Mesenchymal stem cell (in vitro differentiated cells and primary cell): ENCODE measurements at regions not wholly inside any gene's neighbourhood (a gene's known extent, or its start where the extent isn't known, plus 50 kb on each side); places are given as distances from the start of the nearest gene placed in this dataset.

Experiments used
- DNase-seq: peaks from one replicate; pipeline ENCODE4 v3.0.0-alpha.2; 2013
- H2AFZ ChIP-seq: one replicate; pipeline ENCODE4 v1.6.1; 2013; ENCODE audit warnings: low read depth, mild to moderate bottlenecking, control low read depth, inconsistent platforms, low read length, moderate library complexity
- H2AK5ac ChIP-seq: 2 replicates; pipeline ENCODE4 v1.6.1; 2013; ENCODE audit warnings: low read length, moderate library complexity, mild to moderate bottlenecking, inconsistent platforms; ENCODE audit not compliant: severe bottlenecking
- H2BK120ac ChIP-seq: one replicate; pipeline ENCODE4 v1.6.1; 2013; ENCODE audit warnings: low read depth, mild to moderate bottlenecking, inconsistent platforms, low read length, moderate library complexity
- H2BK12ac ChIP-seq, 2 experiments: one replicate each; pipeline ENCODE4 v1.6.1; 2013; ENCODE audit warnings: inconsistent platforms in 2 of 2, low read length in 2 of 2, mild to moderate bottlenecking in 2 of 2, moderate library complexity in 2 of 2, control low read depth in 1 of 2
- H2BK15ac ChIP-seq: one replicate; pipeline ENCODE4 v1.6.1; 2013; ENCODE audit warnings: mild to moderate bottlenecking, low read depth, inconsistent platforms; ENCODE audit not compliant: poor library complexity, severe bottlenecking
- H2BK5ac ChIP-seq: 2 replicates; pipeline ENCODE4 v1.6.1; 2013; ENCODE audit warnings: low read depth, mild to moderate bottlenecking, low read length, control low read depth, inconsistent platforms; ENCODE audit not compliant: poor library complexity, severe bottlenecking
- H3K14ac ChIP-seq, 2 experiments: one replicate each; pipeline ENCODE4 v1.6.1; 2013; ENCODE audit warnings: inconsistent platforms in 2 of 2, low read length in 2 of 2, control low read depth in 1 of 2, mild to moderate bottlenecking in 1 of 2, moderate library complexity in 1 of 2
- H3K18ac ChIP-seq, 2 experiments: one replicate each; pipeline ENCODE4 v1.6.1; 2013; ENCODE audit warnings: inconsistent platforms in 2 of 2, low read length in 2 of 2, control low read depth in 1 of 2, low read depth in 1 of 2, mild to moderate bottlenecking in 1 of 2
- H3K23ac ChIP-seq, 2 experiments: one replicate each; pipeline ENCODE4 v1.6.1; 2013; ENCODE audit warnings: inconsistent platforms in 2 of 2, low read length in 2 of 2, mild to moderate bottlenecking in 2 of 2, moderate library complexity in 2 of 2, control low read depth in 1 of 2
- H3K27ac ChIP-seq: 2 replicates; pipeline ENCODE4 v1.5.1; 2013; ENCODE audit warnings: mild to moderate bottlenecking, moderate library complexity, low read length, control low read depth, inconsistent platforms; ENCODE audit not compliant: poor library complexity, severe bottlenecking
- H3K27me3 ChIP-seq, 2 experiments: 2 replicates each; pipeline versions ENCODE4 v1.6.1 to v1.7.0; 2013; ENCODE audit warnings: low read length in 2 of 2, mild to moderate bottlenecking in 2 of 2, moderate library complexity in 2 of 2, control low read depth in 1 of 2, inconsistent platforms in 1 of 2; ENCODE audit not compliant: control insufficient read depth in 1 of 2, insufficient read depth in 1 of 2
- H3K36me3 ChIP-seq, 2 experiments: 2 replicates each; pipeline versions ENCODE4 v1.6.1 to v1.7.0; 2013; ENCODE audit warnings: low read length in 2 of 2, control low read depth in 1 of 2, inconsistent platforms in 1 of 2, low read depth in 1 of 2, mild to moderate bottlenecking in 1 of 2; ENCODE audit not compliant: insufficient read depth in 2 of 2, control insufficient read depth in 1 of 2
- H3K4ac ChIP-seq, 2 experiments: one replicate each; pipeline ENCODE4 v1.6.1; 2013; ENCODE audit warnings: inconsistent platforms in 2 of 2, low read length in 2 of 2, mild to moderate bottlenecking in 2 of 2, moderate library complexity in 2 of 2, control low read depth in 1 of 2, low read depth in 1 of 2
- H3K4me1 ChIP-seq: 2 replicates; pipeline ENCODE4 v1.6.1; 2013; ENCODE audit warnings: low read depth, low read length, control low read depth; ENCODE audit not compliant: control insufficient read depth, insufficient read depth
- H3K4me2 ChIP-seq: 2 replicates; pipeline ENCODE4 v1.6.1; 2013; ENCODE audit warnings: low read length, mild to moderate bottlenecking, inconsistent platforms; ENCODE audit not compliant: poor library complexity, severe bottlenecking
- H3K4me3 ChIP-seq, 2 experiments: 2 replicates each; pipeline versions ENCODE4 v1.5.1 to v1.7.0; 2013; ENCODE audit warnings: low read length in 2 of 2, mild to moderate bottlenecking in 2 of 2, control low read depth in 1 of 2, low read depth in 1 of 2; ENCODE audit not compliant: insufficient read depth in 1 of 2
- H3K79me1 ChIP-seq: replicated peaks from 2 replicates; pipeline ENCODE4 v1.6.1; 2013; ENCODE audit warnings: mild to moderate bottlenecking, control low read depth, low read length, inconsistent platforms; ENCODE audit not compliant: poor library complexity, severe bottlenecking
- H3K9ac ChIP-seq: 2 replicates; pipeline ENCODE4 v1.7.0; 2013; ENCODE audit warnings: mild to moderate bottlenecking, low read length, moderate library complexity
- H3K9me3 ChIP-seq: 2 replicates; pipeline ENCODE4 v1.7.0; 2013; ENCODE audit warnings: mild to moderate bottlenecking, low read length; ENCODE audit not compliant: control insufficient read depth
- H4K8ac ChIP-seq: one replicate; pipeline ENCODE4 v1.6.1; 2013; ENCODE audit warnings: inconsistent platforms, mild to moderate bottlenecking, low read length, moderate library complexity
- H4K91ac ChIP-seq: one replicate; pipeline ENCODE4 v1.6.1; 2013; ENCODE audit warnings: mild to moderate bottlenecking, low read length, inconsistent platforms
- WGBS: methylation state at CpG from one replicate; pipeline ENCODE4 v1.1.7; 2013; ENCODE audit warnings: mixed read lengths; 5-methylcytosine and 5-hydroxymethylcytosine counted together

DNA sequence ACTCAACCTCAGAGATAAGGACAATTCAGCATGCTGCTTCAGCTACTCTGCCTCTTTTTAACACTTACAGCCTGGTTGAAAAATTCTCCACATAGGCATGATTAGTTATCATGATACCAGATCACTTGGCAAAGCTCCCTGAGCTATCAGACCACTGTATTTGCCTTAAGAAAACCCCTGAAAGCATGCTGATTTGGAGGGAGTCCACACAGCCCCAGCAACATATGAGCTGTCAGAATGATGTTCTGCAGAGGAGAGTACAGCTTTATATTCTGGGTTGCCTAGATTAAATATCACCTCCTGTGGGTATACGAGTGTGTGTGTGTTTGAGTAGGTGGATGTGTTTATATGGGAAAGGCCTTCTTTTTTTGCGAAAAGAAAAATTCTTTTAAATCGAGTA, 170.2 kb upstream of the CHRM2 start:
- Histone ChIP-seq H3K9me3 (no peaks in the 10 kb centered on the region), H2AFZ (no peak overlapping the region), H3K14ac (no peak overlapping the region), H4K8ac (no peak overlapping the region), H3K4me2 (no peak overlapping the region), H3K27ac (no peak overlapping the region), H3K18ac (no peak overlapping the region), H3K4me1 (no peaks in the 10 kb centered on the region), H3K4ac (no peak overlapping the region), H3K79me1 (no peaks in the 10 kb centered on the region), H2BK120ac (no peak overlapping the region), H4K91ac (no peak overlapping the region), H2BK12ac (no peak overlapping the region), H2BK5ac (no peak overlapping the region), H3K4me3 (no peak overlapping the region), H2AK5ac (no peak overlapping the region), H3K27me3 (no peaks in the 10 kb centered on the region), H3K36me3 (no peaks in the 10 kb centered on the region), H3K23ac (no peak overlapping the region), H2BK15ac (no peak overlapping the region), H3K9ac (no peak overlapping the region)
- 29% methylated on average over 1 of the region's 3 CpGs for WGBS
- DNase-seq, result peak; percentile 24

DNA sequence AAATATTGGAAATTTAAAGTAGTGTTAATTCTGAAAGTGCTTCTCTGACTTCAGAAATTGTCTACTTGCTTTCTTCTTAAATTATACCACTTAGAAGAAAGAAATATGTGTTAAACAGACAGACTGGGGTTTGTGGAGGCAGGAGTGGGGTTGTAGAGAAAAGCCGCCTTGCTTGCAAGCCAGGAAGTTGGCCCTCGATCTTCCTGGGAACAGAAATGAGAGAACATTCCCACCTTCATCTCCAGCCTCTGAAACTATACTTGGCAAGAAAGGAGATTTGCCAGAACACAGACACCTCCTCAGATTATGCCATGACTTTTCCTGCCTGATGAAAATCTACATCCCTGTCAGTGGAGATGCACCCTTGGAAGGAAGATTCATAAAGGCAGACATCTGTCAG, 171.2 kb upstream of the CHRM2 start:
- no peak overlapping the region for H3K14ac ChIP-seq
- H3K9ac ChIP-seq, result no peak overlapping the region
- H4K91ac ChIP-seq, result no peak overlapping the region
- peak overlapping the region in 1 of 2 experiments; percentile 10 for H2BK12ac ChIP-seq
- H2AK5ac ChIP-seq, result no peak overlapping the region
- H2AFZ ChIP-seq, result no peak overlapping the region
- 96% methylated on average over 2 of the region's 2 CpGs for WGBS
- H3K4me1 ChIP-seq, result no peaks in the 10 kb centered on the region
- H3K4me2 ChIP-seq, result no peak overlapping the region
- no peak overlapping the region for H3K4me3 ChIP-seq
- H2BK15ac ChIP-seq, result no peak overlapping the region
- no peak overlapping the region for H4K8ac ChIP-seq
- no peaks in the 10 kb centered on the region for H3K27me3 ChIP-seq
- peak overlapping the region in 1 of 2 experiments; percentile 18 for H3K18ac ChIP-seq
- H2BK5ac ChIP-seq, result no peak overlapping the region
- DNase-seq, result no peak
- no peak overlapping the region for H3K4ac ChIP-seq
- no peaks in the 10 kb centered on the region for H3K36me3 ChIP-seq
- no peaks in the 10 kb centered on the region for H3K79me1 ChIP-seq
- no peak overlapping the region for H3K23ac ChIP-seq
- no peak overlapping the region for H2BK120ac ChIP-seq
- H3K9me3 ChIP-seq, result no peaks in the 10 kb centered on the region
- H3K27ac ChIP-seq, result no peak overlapping the region

DNA sequence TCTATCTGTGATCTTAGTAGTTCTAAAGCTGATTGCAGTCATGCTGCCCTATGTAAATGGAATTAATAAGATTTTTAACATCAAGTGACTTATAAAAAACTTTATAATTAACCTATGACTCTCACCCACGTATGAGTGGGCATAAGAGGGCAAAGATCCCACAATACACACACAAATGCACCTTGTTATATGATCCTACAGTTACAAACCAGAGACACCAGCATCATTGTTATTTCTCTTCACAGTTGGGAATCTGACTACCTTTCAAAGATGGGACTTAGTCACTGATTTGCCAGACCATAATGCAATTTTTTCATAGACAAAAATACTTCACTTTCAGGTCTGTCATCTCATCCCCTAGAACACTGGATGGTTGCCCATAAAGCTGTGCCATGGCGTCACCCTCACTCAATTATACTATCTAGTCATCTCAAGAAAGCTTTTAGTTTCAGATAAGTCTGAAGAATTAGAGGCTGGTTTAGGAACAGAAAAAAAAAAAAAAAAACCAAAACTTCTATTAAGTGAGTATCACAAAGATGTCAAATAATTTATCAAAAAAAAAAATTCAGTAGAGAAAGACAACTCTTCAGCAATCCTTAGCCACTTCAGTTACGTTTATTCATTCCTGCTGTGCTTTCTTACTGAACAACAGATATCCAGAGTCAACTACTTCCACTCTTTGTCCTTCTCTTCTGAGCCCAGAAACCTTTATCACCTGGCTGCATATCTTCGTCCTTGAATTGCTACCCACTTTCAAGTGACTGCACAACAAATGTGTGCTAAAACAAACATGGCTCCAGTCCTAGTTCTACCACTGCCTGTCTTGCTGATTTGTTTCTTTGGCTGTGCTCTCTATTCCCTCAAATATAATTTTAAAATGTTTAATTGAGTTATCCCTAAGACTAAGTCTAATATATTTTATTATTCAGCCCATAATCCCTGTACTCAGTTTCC, 175.0 kb upstream of the CHRM2 start:
- H3K18ac ChIP-seq, result no peak overlapping the region
- H2BK120ac ChIP-seq, result no peak overlapping the region
- H2AK5ac ChIP-seq, result no peak overlapping the region
- no peak overlapping the region for H3K4me2 ChIP-seq
- H3K4me3 ChIP-seq, result no peak overlapping the region
- WGBS, result 73% methylated on average over 3 of the region's 4 CpGs
- DNase-seq, result no peak
- no peak overlapping the region for H3K14ac ChIP-seq
- H2BK5ac ChIP-seq, result no peak overlapping the region
- H3K9me3 ChIP-seq, result no peaks in the 10 kb centered on the region
- no peak overlapping the region for H4K91ac ChIP-seq
- H3K79me1 ChIP-seq, result no peaks in the 10 kb centered on the region
- H4K8ac ChIP-seq, result no peak overlapping the region
- no peak overlapping the region for H3K9ac ChIP-seq
- no peaks in the 10 kb centered on the region for H3K36me3 ChIP-seq
- no peak overlapping the region for H3K27ac ChIP-seq
- H3K27me3 ChIP-seq, result no peaks in the 10 kb centered on the region
- no peak overlapping the region for H2AFZ ChIP-seq
- H3K23ac ChIP-seq, result no peak overlapping the region
- H2BK15ac ChIP-seq, result no peak overlapping the region
- H3K4ac ChIP-seq, result no peak overlapping the region
- no peaks in the 10 kb centered on the region for H3K4me1 ChIP-seq
- H2BK12ac ChIP-seq, result no peak overlapping the region

DNA sequence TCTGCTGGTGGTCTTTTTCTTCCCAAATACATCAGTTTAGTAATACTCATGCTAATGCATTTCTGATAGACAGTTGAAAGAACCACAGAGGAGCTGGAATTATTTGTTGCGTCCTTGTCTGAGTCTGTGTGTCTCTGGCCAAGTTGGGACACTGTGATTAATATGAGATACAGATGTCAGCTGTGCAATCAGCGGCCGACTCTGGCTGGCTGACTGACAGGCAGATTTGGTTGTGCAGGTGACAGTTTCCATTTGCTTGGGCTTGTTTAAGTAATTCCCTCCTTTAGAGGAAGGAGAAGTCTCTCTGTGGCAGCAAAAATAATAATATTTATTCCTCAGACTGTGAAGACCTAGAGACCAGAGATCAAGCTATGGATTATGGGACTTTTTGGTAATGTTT, 176.2 kb upstream of the CHRM2 start:
- Histone ChIP-seq H2BK120ac (no peak overlapping the region), H3K4ac (no peak overlapping the region), H3K36me3 (no peaks in the 10 kb centered on the region), H3K4me2 (no peak overlapping the region), H2AK5ac (no peak overlapping the region), H2BK15ac (no peak overlapping the region), H2BK12ac (no peak overlapping the region), H3K18ac (no peak overlapping the region), H2BK5ac (no peak overlapping the region), H3K27ac (no peak overlapping the region), H3K4me3 (no peak overlapping the region), H4K8ac (no peak overlapping the region), H3K23ac (no peak overlapping the region), H4K91ac (no peak overlapping the region), H2AFZ (no peak overlapping the region), H3K79me1 (no peaks in the 10 kb centered on the region), H3K9ac (no peak overlapping the region), H3K14ac (no peak overlapping the region), H3K4me1 (no peaks in the 10 kb centered on the region), H3K9me3 (no peaks in the 10 kb centered on the region), H3K27me3 (no peaks in the 10 kb centered on the region)
- 89% methylated on average over 3 of the region's 3 CpGs for WGBS
- DNase-seq, result no peak
